Astrocyte (in vitro differentiated cells and primary cell): ENCODE measurements at regions not wholly inside any gene's neighbourhood (a gene's known extent, or its start where the extent isn't known, plus 50 kb on each side); places are given as distances from the start of the nearest gene placed in this dataset.

ENCODE experiments used
- EZH2 ChIP-seq: IDR thresholded peaks from 2 replicates; pipeline ENCODE4 v1.6.1; 2012; ENCODE audit warnings: mild to moderate bottlenecking, low read length, inconsistent platforms; ENCODE audit not compliant: insufficient read depth
- TF ChIP-seq, protein P1 (sequence below): IDR thresholded peaks from 2 replicates; pipeline ENCODE4 v1.5.1; 2011; ENCODE audit warnings: low read depth, mild to moderate bottlenecking, inconsistent platforms, low read length, moderate library complexity; ENCODE audit not compliant: insufficient read depth

DNA sequence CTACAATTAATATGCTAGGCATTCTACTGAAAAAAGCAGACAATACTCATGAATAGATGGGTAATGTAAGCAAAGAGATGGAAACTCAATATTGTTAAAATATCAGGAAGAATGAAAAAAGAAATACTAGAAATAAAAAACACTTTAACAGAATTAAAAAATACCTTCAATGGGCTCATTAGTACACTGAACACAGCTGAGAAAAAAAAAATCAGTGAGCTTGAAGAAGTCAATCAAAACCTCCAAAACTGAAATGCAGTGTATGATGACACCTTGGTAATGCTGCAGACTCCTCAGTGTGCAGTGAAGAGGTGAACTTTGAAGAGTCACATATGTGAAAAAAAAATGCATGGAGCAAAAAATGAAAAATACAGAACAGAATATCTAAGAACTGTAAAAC, 227.2 kb downstream of the TMEM26 start:
- no peak for TF ChIP-seq EZH2
- TF ChIP-seq, protein P1, sequence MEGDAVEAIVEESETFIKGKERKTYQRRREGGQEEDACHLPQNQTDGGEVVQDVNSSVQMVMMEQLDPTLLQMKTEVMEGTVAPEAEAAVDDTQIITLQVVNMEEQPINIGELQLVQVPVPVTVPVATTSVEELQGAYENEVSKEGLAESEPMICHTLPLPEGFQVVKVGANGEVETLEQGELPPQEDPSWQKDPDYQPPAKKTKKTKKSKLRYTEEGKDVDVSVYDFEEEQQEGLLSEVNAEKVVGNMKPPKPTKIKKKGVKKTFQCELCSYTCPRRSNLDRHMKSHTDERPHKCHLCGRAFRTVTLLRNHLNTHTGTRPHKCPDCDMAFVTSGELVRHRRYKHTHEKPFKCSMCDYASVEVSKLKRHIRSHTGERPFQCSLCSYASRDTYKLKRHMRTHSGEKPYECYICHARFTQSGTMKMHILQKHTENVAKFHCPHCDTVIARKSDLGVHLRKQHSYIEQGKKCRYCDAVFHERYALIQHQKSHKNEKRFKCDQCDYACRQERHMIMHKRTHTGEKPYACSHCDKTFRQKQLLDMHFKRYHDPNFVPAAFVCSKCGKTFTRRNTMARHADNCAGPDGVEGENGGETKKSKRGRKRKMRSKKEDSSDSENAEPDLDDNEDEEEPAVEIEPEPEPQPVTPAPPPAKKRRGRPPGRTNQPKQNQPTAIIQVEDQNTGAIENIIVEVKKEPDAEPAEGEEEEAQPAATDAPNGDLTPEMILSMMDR = no peak
